Calu3 (cell line): ENCODE measurements at regions not wholly inside any gene's neighbourhood (a gene's known extent, or its start where the extent isn't known, plus 50 kb on each side); places are given as distances from the start of the nearest gene placed in this dataset.

Experiments used
- BruUV-seq: library from RNA; stranded (reverse); fragments of 400-500 nt; replicated peaks from 2 replicates; lab custom pipeline; 2021; lab: Mats Ljungman, UMichigan
- CTCF ChIA-PET: fragments of 300-600 bp; sonication (Branson Sonifier 250); formaldehyde crosslinking; loops from one replicate; lab custom pipeline; 2022; ENCODE audit warnings: antibody characterized with exemption; lab: Charles Lee
- DNase-seq: peaks from one replicate; pipeline ENCODE4 v3.0.0; 2022
- H3K27ac Mint-ChIP-seq: one replicate; pipeline ENCODE4 v1.8.0; 2022; ENCODE audit warnings: mixed read lengths; ENCODE audit not compliant: unreplicated experiment
- H3K27me3 Mint-ChIP-seq: one replicate; pipeline ENCODE4 v1.8.0; 2022; ENCODE audit warnings: mixed read lengths; ENCODE audit not compliant: unreplicated experiment
- H3K36me3 Mint-ChIP-seq: one replicate; pipeline ENCODE4 v1.8.0; 2022; ENCODE audit warnings: mild to moderate bottlenecking, moderate library complexity, mixed read lengths; ENCODE audit not compliant: insufficient read depth, unreplicated experiment
- H3K4me1 Mint-ChIP-seq: one replicate; pipeline ENCODE4 v1.8.0; 2022; ENCODE audit warnings: mild to moderate bottlenecking, low read depth, mixed read lengths; ENCODE audit not compliant: unreplicated experiment
- H3K4me3 Mint-ChIP-seq: one replicate; pipeline ENCODE4 v1.8.0; 2022; ENCODE audit warnings: mild to moderate bottlenecking, low read depth, moderate library complexity, mixed read lengths; ENCODE audit not compliant: unreplicated experiment
- H3K9me3 Mint-ChIP-seq: one replicate; pipeline ENCODE4 v1.8.0; 2022; ENCODE audit warnings: low read depth, mixed read lengths; ENCODE audit not compliant: unreplicated experiment
- intact Hi-C: fragments of 100-400 bp; cut with micrococcal nuclease; formaldehyde crosslinking; loops from one replicate; pipeline ENCODE4 v1.10.0; 2022; ENCODE audit not compliant: unreplicated experiment
- TF ChIP-seq, protein P1 (sequence below): fragments of 200-600 bp; IDR thresholded peaks from one replicate; pipeline ENCODE4 v1.8.0; 2022; ENCODE audit warnings: antibody characterized with exemption; ENCODE audit not compliant: unreplicated experiment

DNA sequence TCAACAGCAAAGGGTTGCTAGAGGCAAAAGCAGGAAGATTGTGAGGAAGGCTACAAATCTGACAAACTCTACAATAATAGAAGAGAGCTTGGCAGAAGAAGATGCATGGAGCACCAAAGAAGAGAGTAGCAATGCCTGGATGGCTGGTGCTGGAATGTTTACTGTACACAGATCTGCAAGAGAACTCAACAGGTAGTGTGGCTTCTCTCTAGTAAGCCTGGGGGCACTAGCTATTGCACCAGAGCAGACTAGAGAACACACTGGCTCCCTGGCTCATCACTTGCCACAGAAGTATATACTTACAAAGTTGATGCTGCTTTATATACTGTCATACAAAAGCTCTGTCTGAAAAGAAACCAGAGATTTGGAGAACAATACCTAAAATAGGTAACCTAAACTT is 475.0 kb upstream of the NCAM2 start:
- no TSS peak for BruUV-seq
- Mint-ChIP-seq H3K4me3 (no peak overlapping the region), H3K27ac (no peak overlapping the region), H3K27me3 (no peaks in the 10 kb centered on the region), H3K4me1 (no peaks in the 10 kb centered on the region), H3K36me3 (no peaks in the 10 kb centered on the region), H3K9me3 (peaks cover 5% of the 10 kb centered on the region)
- CTCF ChIA-PET, result no interaction called here
- intact Hi-C loops, result no loop called here
- TF ChIP-seq, protein P1, sequence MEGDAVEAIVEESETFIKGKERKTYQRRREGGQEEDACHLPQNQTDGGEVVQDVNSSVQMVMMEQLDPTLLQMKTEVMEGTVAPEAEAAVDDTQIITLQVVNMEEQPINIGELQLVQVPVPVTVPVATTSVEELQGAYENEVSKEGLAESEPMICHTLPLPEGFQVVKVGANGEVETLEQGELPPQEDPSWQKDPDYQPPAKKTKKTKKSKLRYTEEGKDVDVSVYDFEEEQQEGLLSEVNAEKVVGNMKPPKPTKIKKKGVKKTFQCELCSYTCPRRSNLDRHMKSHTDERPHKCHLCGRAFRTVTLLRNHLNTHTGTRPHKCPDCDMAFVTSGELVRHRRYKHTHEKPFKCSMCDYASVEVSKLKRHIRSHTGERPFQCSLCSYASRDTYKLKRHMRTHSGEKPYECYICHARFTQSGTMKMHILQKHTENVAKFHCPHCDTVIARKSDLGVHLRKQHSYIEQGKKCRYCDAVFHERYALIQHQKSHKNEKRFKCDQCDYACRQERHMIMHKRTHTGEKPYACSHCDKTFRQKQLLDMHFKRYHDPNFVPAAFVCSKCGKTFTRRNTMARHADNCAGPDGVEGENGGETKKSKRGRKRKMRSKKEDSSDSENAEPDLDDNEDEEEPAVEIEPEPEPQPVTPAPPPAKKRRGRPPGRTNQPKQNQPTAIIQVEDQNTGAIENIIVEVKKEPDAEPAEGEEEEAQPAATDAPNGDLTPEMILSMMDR, result no peak
- no peak for DNase-seq

DNA sequence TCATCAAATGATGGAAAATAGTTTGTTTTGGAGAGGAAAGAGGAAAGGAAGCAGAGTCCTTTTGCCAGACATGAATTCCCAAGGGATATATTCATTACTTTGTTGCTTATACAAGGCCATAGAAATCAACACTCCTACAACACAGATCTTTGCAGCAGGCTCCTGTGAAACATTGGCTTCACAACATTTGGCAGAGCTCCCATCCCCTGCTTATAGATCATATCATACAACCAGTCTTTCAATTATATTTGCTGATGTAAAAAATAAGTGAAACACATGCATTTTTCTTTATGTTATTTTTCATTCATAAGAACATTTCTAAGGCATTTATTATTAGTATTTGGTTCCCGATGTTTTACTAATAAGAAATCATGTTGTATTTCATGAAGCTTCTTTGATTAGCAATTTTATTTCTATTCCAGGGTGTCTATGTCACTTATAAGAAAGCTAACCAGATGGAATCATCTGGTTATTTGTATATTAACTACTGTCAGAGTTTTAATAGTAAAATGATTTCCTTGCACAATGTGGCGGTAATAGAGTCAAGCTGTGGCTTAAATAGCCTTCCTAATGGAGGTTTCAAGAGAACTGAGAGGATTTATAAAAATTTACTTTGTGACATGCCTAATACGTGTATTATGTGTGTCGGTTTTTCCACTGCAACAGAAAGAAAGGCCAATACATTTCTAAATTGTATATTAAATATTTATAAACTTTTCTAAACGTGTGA is 470.3 kb upstream of the NCAM2 start:
- intact Hi-C loops, result no loop called here
- BruUV-seq, result no TSS peak
- peaks cover 9% of the 10 kb centered on the region for H3K9me3 Mint-ChIP-seq
- no peak for DNase-seq
- CTCF ChIA-PET, result no interaction called here
- TF ChIP-seq, protein P1, result no peak
- H3K27ac Mint-ChIP-seq, result no peak overlapping the region
- H3K36me3 Mint-ChIP-seq, result no peaks in the 10 kb centered on the region
- no peak overlapping the region for H3K4me3 Mint-ChIP-seq
- no peaks in the 10 kb centered on the region for H3K27me3 Mint-ChIP-seq
- H3K4me1 Mint-ChIP-seq, result no peaks in the 10 kb centered on the region

DNA sequence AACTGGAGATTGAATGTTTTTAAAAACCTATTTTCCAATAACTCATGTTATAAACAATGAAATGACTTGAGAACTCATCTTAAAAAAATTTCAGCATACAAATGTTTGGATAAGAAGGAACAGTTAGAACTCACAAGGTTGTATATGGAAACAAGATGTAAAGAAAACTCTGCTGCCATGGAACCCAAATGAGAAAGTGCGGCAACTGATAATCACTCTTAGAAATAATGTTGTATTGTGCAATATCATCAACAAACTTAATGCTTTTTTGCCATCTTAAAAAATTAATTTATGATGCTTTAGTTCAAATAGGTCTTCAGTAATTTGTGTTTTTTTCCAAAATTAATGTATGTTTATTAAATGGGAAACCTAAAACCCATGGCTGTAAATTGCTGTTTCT is 461.1 kb upstream of the NCAM2 start:
- Mint-ChIP-seq H3K4me3 (no peak overlapping the region), H3K9me3 (peaks cover 3% of the 10 kb centered on the region), H3K27ac (no peak overlapping the region), H3K36me3 (no peaks in the 10 kb centered on the region), H3K27me3 (no peaks in the 10 kb centered on the region), H3K4me1 (no peaks in the 10 kb centered on the region)
- BruUV-seq, result no TSS peak
- DNase-seq, result no peak
- TF ChIP-seq, protein P1, result no peak
- intact Hi-C loops, result no loop called here
- CTCF ChIA-PET, result no interaction called here

DNA sequence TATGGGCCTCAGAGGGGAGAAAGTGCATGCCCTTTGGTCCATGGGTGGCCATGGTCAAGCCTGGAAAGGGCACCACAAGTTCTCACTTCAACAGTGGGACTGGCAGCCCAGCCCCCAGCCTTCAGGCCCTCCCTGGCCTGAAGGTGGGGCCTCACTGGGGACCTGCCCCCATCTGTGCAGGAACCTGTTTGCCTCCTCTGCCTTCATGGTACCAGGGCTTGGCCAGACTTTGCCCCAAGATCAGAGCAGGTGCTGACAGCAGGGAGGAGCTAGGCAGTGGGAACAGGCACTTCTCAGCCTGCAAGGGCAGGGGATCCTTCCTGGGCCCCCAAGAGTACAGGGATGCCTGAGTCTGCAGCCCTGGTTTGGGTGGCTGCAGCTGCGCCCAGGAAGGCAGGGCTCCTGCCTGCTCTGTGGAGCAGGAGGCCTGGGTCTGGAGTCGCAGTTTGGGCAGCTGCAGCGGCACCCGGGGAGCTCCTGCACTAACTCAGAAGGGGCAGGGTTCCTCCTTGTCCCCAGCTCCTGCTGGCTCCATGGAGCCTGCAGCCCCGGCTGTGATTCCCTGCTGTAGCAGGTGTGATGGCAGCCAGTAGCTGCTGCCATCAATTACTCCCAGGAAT is 460.1 kb upstream of the NCAM2 start:
- no peaks in the 10 kb centered on the region for H3K9me3 Mint-ChIP-seq
- TF ChIP-seq, protein P1, result no peak
- no peaks in the 10 kb centered on the region for H3K27me3 Mint-ChIP-seq
- no TSS peak for BruUV-seq
- intact Hi-C loops, result no loop called here
- H3K36me3 Mint-ChIP-seq, result no peaks in the 10 kb centered on the region
- H3K4me1 Mint-ChIP-seq, result no peaks in the 10 kb centered on the region
- CTCF ChIA-PET, result no interaction called here
- H3K27ac Mint-ChIP-seq, result no peak overlapping the region
- no peak overlapping the region for H3K4me3 Mint-ChIP-seq
- DNase-seq, result no peak
